Mucosa of rectum (tissue), 2 donors: ENCODE measurements at regions not wholly inside any gene's neighbourhood (a gene's known extent, or its start where the extent isn't known, plus 50 kb on each side); places are given as distances from the start of the nearest gene placed in this dataset.

Experiments used
- H3K27ac ChIP-seq, 2 donors: one replicate each; pipeline ENCODE4 v1.7.0; 2013; ENCODE audit warnings: inconsistent platforms in 2 of 2, low read depth in 2 of 2, low read length in 2 of 2
- H3K27me3 ChIP-seq, 2 donors: one replicate each; pipeline ENCODE4 v1.7.0; 2013; ENCODE audit warnings: low read length in 2 of 2; ENCODE audit not compliant: control insufficient read depth in 2 of 2, insufficient read depth in 2 of 2
- H3K36me3 ChIP-seq, 2 donors: one replicate each; pipeline ENCODE4 v1.7.0; 2013; ENCODE audit warnings: low read length in 2 of 2; ENCODE audit not compliant: control insufficient read depth in 2 of 2, insufficient read depth in 2 of 2
- H3K4me1 ChIP-seq, 2 donors: one replicate each; pipeline ENCODE4 v1.7.0; 2013; ENCODE audit warnings: low read length in 2 of 2, mild to moderate bottlenecking in 1 of 2; ENCODE audit not compliant: control insufficient read depth in 2 of 2, insufficient read depth in 2 of 2
- H3K4me3 ChIP-seq, 2 donors: one replicate each; pipeline ENCODE4 v1.7.0; 2013; ENCODE audit warnings: low read length in 2 of 2
- H3K9ac ChIP-seq, 2 donors: one replicate each; pipeline ENCODE4 v1.7.0; 2013; ENCODE audit warnings: low read length in 2 of 2, low read depth in 1 of 2, mild to moderate bottlenecking in 1 of 2
- H3K9me3 ChIP-seq, 2 donors: one replicate each; pipeline ENCODE4 v1.7.0; 2013; ENCODE audit warnings: low read length in 2 of 2; ENCODE audit not compliant: control insufficient read depth in 2 of 2
- donor health status: healthy.
- donor health status: Normal muscosa, but diverticular disease.

GRCh38 chr9:84393266-84393950 is 52.9 kb upstream of the SLC28A3 start:
- H3K27ac ChIP-seq = no peak overlapping the region
- H3K36me3 ChIP-seq = no peaks in the 10 kb centered on the region
- no peaks in the 10 kb centered on the region for H3K4me1 ChIP-seq
- no peak overlapping the region for H3K9ac ChIP-seq
- H3K9me3 ChIP-seq = no peaks in the 10 kb centered on the region
- no peak overlapping the region for H3K4me3 ChIP-seq
- H3K27me3 ChIP-seq = no peaks in the 10 kb centered on the region

- Histone ChIP-seq H3K9me3 (no peaks in the 10 kb centered on the region), H3K36me3 (no peaks in the 10 kb centered on the region), H3K4me3 (no peak overlapping the region), H3K27me3 (no peaks in the 10 kb centered on the region), H3K27ac (no peak overlapping the region), H3K9ac (no peak overlapping the region), H3K4me1 (no peaks in the 10 kb centered on the region)
These were observed 53.5 kb upstream of the SLC28A3 start for GRCh38 chr9:84394036-84394435.

GRCh38 chr9:84397151-84397728 is 56.7 kb upstream of the SLC28A3 start:
- Histone ChIP-seq H3K36me3 (no peaks in the 10 kb centered on the region), H3K27me3 (no peaks in the 10 kb centered on the region), H3K9ac (no peak overlapping the region), H3K9me3 (no peaks in the 10 kb centered on the region), H3K4me1 (no peaks in the 10 kb centered on the region), H3K27ac (no peak overlapping the region), H3K4me3 (no peak overlapping the region)

- no peak overlapping the region for H3K27ac ChIP-seq
These were observed 57.3 kb upstream of the SLC28A3 start for GRCh38 chr9:84397822-84398221.

GRCh38 chr9:84402517-84402916 is 62.0 kb upstream of the SLC28A3 start:
- no peak overlapping the region for H3K4me3 ChIP-seq
- no peak overlapping the region for H3K9ac ChIP-seq
- H3K27ac ChIP-seq = no peak overlapping the region
- H3K36me3 ChIP-seq = no peaks in the 10 kb centered on the region
- no peaks in the 10 kb centered on the region for H3K27me3 ChIP-seq
- no peaks in the 10 kb centered on the region for H3K9me3 ChIP-seq
- H3K4me1 ChIP-seq = no peaks in the 10 kb centered on the region

More at GRCh38 chr9:84397822-84398221, 57.3 kb upstream of the SLC28A3 start:
- H3K9me3 ChIP-seq = no peaks in the 10 kb centered on the region
- H3K4me1 ChIP-seq = no peaks in the 10 kb centered on the region
- no peak overlapping the region for H3K9ac ChIP-seq
- no peak overlapping the region for H3K4me3 ChIP-seq
- no peaks in the 10 kb centered on the region for H3K36me3 ChIP-seq
- no peaks in the 10 kb centered on the region for H3K27me3 ChIP-seq

- H3K4me3 ChIP-seq = no peak overlapping the region
- no peaks in the 10 kb centered on the region for H3K4me1 ChIP-seq
- H3K9ac ChIP-seq = no peak overlapping the region
- H3K27ac ChIP-seq = no peak overlapping the region
- no peaks in the 10 kb centered on the region for H3K27me3 ChIP-seq
- no peaks in the 10 kb centered on the region for H3K9me3 ChIP-seq
- H3K36me3 ChIP-seq = no peaks in the 10 kb centered on the region
These were observed 62.7 kb upstream of the SLC28A3 start for GRCh38 chr9:84403288-84403687.

GRCh38 chr9:84404095-84404686 is 63.6 kb upstream of the SLC28A3 start:
- Histone ChIP-seq H3K9ac (no peak overlapping the region), H3K36me3 (no peaks in the 10 kb centered on the region)

GRCh38 chr9:84405667-84406066 is 65.1 kb upstream of the SLC28A3 start:
- no peak overlapping the region for H3K4me3 ChIP-seq
- no peak overlapping the region for H3K9ac ChIP-seq
- H3K27ac ChIP-seq = no peak overlapping the region
- H3K9me3 ChIP-seq = no peaks in the 10 kb centered on the region
- H3K4me1 ChIP-seq = no peaks in the 10 kb centered on the region
- H3K27me3 ChIP-seq = no peaks in the 10 kb centered on the region
- no peaks in the 10 kb centered on the region for H3K36me3 ChIP-seq

More at GRCh38 chr9:84404095-84404686, 63.6 kb upstream of the SLC28A3 start:
- no peaks in the 10 kb centered on the region for H3K9me3 ChIP-seq
- no peak overlapping the region for H3K4me3 ChIP-seq
- no peaks in the 10 kb centered on the region for H3K27me3 ChIP-seq
- no peaks in the 10 kb centered on the region for H3K4me1 ChIP-seq
- no peak overlapping the region for H3K27ac ChIP-seq

- no peak overlapping the region for H3K4me3 ChIP-seq
- H3K27me3 ChIP-seq = no peaks in the 10 kb centered on the region
- H3K9me3 ChIP-seq = no peaks in the 10 kb centered on the region
- H3K36me3 ChIP-seq = no peaks in the 10 kb centered on the region
- no peak overlapping the region for H3K9ac ChIP-seq
- no peak overlapping the region for H3K27ac ChIP-seq
- no peaks in the 10 kb centered on the region for H3K4me1 ChIP-seq
These were observed 67.9 kb upstream of the SLC28A3 start for GRCh38 chr9:84408416-84408815.

GRCh38 chr9:84411683-84412267 is 71.2 kb upstream of the SLC28A3 start:
- Histone ChIP-seq H3K27me3 (no peaks in the 10 kb centered on the region), H3K4me3 (no peak overlapping the region), H3K27ac (no peak overlapping the region), H3K9ac (no peak overlapping the region), H3K36me3 (no peaks in the 10 kb centered on the region), H3K4me1 (no peaks in the 10 kb centered on the region), H3K9me3 (no peaks in the 10 kb centered on the region)
